GM19193 (cell line): ENCODE measurements at regions not wholly inside any gene's neighbourhood (a gene's known extent, or its start where the extent isn't known, plus 50 kb on each side); places are given as distances from the start of the nearest gene placed in this dataset.

Experiments used
- POLR2A ChIP-seq: IDR thresholded peaks from 4 replicates; pipeline ENCODE4 v1.6.1; 2011; ENCODE audit not compliant: insufficient read depth, insufficient read length; ENCODE audit errors: extremely low read depth

DNA sequence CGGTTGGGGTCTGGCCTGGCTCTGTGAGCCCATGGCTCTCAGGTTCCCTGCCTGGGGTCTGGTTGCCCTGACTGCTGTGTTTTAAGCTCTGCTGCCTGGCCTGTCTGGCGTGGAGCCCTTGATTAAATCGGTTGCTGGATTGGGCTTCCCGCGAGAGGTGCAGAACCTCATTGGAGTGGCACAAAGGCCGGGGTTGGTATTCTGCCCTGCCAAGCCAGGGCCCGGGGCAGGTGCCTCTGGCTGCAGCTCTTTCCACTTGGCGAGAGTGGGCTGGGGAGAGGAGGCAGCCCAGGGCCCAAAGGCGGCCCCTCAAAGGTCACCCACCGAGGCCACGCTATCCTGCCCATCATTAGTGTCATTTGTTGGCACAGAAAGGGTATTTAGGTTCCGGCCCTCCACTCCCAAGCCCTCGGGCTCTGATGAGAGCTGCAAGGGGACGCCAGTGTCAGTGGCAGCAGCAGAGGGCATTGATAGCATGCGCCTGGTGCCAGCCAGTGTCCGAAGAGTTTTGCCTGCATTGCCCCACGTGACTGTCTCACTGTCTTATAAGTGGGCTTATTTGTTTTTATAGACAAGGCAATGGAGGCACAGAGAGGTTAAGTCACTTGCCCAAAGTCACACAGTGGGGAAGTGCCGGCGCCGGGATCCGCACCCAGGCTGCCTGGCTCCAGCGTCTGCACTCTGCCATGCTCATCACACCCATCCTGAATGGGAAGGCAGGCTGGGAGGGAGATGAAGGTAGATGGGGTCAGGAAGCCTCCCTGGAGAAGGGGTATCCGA lies 68.0 kb upstream of the CIBAR2 start:
- TF ChIP-seq POLR2A = no peak

DNA sequence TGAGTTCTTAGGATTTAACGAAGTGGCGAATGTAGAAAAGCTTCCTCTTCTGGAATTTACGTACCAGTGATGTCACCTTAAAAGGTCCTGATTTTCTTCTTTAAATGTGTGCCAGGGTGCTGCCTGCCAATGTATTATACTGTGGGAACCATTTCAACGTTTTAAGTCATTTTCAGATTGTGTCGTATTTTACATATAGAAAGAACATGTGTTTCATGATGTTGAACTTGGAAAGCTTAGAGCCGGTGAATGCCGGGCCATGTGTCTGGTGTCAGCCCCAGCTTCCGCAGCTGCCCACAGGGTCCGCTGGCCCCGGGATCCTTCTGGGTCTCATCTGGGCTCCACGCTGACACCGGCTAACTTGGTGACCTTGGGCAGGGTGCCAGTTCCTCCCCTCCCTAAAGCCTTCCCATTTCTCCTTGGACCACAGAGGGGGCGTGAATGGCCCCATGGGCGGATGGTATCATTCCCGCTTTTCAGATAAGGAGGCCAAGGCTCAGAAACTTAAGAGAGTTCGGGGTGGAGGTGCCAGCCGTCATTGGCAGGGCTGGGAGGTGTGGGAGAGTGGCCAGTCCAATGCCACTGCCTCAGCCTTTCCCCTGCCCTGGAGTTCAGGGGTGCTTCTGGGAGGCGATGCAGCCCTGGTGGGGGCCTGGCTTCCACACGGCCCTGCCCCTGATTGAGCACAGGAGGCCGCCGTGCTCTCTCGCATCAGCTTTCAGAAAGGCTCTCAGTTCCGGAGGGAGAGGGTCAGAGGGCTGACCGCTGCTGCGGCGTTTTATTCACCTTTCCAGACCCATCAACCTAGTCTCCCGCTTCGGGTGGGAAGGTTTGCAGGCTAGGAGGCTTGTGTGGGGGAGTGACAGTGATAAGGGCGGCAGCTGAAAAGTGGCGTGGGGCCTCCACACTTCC lies 68.8 kb upstream of the CIBAR2 start:
- no peak for TF ChIP-seq POLR2A

DNA sequence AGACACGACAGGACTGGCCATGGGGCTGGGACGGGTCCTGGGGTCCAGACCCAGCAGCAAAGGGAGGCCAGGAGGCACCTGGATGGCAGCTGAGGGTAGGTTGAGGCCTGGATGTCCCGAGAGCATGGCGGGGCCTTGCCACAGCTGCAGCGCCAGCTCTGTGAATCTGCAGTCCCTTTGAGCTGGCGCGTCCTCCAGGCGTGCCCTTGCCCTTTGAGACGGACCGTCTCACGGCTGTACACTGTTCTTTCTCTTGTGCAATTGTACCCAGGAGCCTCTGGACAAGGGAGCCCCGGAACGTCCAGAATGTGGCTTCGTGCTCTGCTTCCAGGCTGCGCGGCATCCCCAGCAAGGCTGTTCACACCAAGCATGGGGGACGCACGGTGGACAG lies 69.5 kb upstream of the CIBAR2 start:
- no peak for TF ChIP-seq POLR2A

DNA sequence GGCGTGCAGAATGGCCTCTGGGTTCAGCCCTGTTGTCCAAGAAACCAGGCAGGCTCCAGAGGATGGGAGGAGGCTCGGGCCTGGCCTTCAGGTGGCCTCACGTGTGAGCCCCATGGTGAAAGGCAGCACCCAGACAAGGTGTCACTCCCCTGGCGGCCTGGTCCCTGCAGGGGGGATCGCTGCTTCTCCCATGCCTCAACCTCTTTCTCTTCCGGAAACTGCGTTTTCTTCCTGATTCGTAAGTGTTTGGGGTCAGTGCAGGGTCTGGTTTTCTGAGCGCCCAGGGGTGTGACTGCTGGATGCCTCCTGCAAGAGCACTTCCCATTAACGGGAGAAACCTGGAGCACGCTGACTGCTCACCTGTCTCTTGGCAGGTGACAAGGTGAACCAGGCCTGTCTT lies 70.0 kb upstream of the CIBAR2 start:
- TF ChIP-seq POLR2A = no peak

DNA sequence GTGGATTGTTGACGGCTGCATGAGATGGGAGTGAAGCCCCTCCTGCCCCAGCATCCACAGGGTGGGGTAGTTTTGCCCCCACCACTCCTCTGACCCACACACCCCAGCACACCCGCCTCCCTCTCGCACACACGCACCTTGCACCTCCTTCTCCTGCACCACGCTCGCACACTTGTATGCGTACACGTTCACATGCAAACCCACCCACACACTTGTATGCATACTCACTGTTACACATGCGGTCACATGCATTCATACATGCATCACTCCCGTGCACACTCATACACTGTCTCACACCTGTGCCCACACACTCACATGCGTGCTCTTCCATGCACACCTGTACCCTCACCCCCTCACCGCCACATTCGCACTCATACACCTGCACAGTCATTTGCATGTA lies 70.5 kb upstream of the CIBAR2 start:
- TF ChIP-seq POLR2A = no peak

DNA sequence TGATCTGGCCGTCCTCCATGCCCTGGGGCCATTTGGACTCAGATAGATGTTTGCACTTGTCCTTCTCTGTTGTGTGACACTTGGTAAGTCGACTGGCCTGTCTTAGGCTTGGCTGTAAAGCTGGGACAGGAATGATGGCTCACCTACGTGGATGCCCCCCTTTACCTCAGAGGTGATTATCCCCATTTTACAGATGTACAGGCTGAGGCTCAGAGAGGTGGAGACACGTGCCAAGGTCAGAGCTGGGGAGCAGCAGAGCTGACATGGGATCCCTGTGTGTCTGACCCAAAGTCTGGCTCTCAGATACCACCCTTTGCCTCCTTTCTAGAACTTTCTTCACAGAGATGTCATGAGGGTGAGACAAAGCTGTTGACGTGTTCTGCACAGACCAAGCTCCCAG lies 71.3 kb upstream of the CIBAR2 start:
- no peak for TF ChIP-seq POLR2A

DNA sequence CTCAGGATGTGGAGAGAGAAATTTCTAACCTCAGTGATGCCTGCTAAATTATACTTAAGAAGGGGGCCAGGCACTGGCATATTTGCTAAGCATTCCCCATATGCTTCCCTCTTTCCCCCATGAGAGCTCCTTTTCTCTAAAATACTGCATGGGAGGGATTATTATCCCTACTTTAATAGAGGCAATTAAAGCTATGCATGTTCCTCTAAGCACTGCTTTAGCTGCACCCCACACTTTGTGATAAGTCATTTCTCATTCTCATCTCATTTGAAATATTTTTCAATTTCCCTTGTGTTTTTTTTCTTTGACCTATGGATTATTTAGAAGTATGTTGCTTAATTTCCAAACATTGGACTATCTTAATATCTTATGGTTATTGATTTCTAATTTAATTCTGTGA lies 72.1 kb upstream of the CIBAR2 start:
- no peak for TF ChIP-seq POLR2A

DNA sequence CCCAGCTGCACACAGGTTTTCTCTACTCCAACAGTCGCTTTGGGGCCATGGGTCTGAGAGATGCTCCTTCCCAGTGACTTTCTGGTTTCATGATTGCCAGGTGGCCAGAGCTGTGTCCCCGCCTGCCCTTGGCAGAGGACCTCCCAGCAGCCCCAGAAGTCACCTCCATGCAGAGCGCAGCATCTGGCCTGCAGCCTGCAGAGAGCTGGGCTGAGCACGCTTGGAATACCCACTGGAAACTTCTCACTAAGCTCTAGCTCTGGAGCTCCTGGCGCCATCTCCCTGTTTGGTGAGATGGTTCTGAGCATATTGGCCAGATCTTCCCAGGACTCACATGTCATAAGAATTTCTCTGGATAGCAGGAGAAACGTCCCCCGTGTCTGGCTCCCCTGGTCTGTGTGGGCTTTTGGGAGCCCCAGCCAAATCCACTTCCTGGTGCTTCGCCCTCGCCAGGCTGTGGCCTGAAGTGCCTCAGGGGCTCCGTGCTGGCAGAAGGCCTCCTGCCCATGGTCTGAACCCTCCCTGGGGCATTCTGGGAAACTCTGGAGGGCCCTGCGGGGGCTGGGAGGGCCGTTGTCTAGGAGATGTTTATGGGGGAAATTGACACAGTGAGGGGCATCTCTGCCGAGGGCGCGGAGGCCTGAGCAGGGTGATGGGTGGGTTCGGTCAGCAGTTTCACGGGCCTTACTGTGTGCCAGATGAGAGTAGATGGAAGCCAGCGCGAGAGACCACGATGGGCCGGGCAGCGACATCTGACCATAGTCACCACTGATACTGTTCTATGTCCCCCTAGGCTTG lies 73.2 kb upstream of the CIBAR2 start:
- no peak for TF ChIP-seq POLR2A

DNA sequence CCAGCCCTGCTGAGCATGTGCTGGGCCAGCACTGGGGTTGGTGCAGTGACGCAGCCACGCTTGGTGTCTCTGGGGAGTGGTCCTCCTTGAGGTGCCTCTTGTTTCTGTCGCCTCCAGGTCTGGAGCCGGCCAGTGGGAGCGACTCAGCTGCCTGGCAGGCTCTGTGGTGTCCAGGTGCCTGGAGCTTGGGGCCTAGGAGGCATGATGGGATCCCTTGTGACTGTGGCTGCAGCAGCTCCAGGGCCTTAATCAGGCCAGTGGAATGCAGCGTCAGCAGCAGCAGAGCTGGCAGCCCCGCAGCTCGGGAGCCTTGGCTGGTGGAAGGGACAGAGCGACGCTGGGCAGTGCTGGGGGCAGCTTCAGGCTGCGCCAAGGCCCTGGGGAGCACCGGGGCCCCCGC lies 74.7 kb upstream of the CIBAR2 start:
- no peak for TF ChIP-seq POLR2A

DNA sequence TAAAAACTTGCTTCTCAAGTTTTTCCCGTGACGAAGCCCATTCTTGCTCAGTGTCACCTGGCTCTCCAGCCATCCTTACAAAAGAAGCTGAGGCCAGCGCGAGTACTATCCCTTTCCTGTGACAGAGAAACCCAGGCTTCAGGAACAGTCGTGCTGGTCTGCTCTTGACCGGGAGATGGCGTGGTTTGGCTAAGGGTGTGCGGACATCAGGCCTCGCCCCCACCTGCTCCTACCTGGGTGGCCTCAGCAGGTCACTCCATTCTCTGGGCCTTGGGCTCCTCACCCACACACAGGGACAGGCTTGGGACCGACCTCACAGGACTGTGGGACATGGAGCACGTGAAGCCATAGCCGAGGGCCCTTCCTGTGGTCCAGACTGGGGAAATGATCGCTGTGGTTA lies 75.2 kb upstream of the CIBAR2 start:
- TF ChIP-seq POLR2A = no peak

DNA sequence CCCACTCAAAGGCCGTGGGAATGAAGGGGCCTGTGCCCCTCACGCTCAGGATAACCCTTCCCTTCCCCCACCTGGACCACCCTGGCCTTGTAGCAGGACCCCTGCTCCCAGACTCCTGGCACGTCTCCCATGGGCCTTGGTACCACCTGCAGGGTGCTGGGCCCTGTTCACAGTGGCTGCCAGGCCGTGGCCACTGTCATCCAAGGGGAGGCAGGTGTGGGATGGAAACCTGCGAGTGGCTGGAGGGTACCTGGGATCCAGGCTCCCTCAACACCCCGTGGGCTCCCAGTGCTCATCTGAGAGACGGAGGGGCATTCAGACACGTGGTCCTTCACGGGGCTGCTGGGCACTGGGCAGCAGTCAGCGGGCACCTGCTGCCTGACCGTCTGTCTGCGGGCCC lies 75.6 kb upstream of the CIBAR2 start:
- TF ChIP-seq POLR2A = no peak

DNA sequence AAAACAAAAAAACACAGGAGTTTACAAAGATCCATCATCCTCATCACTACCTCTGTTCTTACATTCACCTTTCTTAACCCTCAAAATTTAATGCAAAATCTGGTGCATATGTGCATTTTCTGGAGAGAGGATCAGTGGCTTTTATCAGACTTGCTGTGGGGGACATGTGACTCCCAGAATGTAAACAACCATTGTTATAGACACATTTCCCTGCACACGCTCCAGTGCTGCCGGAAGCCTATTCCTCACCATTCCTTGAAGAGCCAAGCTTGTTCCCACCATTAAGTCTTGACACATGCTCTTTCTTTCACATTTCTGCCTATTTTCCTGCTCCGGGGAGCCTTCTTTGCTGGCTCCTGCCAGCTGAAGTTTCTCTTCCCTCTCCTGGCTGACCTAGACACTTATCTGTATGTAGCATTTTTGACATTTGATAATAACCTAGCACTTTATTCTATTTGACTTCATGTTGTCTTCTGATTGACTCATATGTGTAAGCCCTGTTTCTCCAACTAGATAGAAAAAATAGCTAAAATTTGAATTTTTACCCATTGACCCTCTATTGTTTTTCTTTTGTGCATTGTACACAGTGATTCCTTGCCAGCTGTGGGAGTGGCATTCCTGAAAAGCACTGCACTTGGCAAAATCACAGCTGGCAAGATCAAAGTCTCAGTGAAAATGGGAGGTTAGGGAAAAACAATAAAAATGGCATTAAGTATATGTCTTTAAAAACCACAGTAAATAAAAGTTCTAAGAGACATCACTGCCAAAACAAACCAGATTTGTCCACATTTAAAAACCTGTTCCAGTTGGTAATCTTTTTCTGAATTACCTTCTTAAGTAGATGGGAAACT lies 76.8 kb upstream of the CIBAR2 start:
- no peak for TF ChIP-seq POLR2A

DNA sequence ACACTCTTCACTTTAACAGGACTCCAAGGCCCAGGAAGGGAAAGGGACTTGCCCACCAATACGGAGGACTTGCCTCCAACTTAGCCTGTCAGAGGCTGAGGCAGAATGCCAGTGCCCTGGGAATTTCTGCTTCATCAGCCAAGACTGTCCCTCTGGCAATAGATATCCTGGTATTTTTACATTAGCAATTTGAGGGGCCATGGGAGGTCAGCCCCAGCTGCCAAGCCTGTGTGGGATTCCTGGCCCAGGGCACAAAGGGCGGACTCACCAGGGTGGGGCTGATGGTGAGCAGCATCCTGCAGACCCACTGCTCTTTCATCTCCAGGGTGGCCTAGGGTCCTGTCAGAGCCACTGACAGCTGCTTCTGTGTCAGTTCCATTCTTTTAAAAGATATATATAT lies 78.3 kb upstream of the CIBAR2 start:
- TF ChIP-seq POLR2A = no peak

DNA sequence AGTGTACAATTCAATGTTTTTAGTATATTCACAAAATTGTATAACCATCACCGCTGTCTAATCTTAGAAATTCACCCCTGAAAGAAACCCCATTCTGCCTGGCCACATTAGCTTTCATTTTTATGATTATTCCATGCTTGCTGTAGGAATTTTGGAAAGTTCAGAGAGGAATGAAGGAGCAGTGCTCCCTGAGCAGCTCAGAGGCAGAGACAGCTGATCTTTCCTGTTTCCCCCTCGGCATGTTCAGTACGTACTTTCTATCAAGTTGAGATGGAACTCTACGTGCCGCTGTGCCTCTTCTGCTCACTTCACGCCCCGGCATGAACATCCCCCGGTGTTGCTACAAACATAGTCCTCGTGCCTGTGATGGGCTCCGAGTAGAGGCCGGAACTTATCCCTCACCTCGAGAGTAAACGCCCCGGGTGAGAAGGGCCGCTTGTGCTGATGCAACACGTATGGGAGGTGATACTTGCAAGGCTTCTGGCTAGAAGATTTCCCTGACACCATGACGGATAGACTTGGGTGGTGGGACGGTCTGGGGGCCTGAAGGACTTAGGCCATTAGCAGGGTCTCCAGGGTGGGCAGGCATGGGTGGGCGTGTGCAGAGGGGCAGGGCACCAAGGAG lies 79.2 kb upstream of the CIBAR2 start:
- no peak for TF ChIP-seq POLR2A
